Spleen (tissue), 7 donors: ENCODE measurements at regions not wholly inside any gene's neighbourhood (a gene's known extent, or its start where the extent isn't known, plus 50 kb on each side); places are given as distances from the start of the nearest gene placed in this dataset.

Experiments used
- CTCF ChIP-seq, 11 experiments: fragments of 200-600 bp in 7 of 11; fragments of 450-650 bp in 4 of 11; sonication (generic) in 4 of 11; IDR thresholded peaks in 8 of 11; conservative IDR thresholded peaks in 3 of 11; 1 replicate in 7 of 11; 2 replicates in 4 of 11; pipeline versions ENCODE4 v1.4.0 to v1.8.0; 2016 to 2021; ENCODE audit warnings: antibody characterized with exemption in 11 of 11, inconsistent platforms in 4 of 11, mild to moderate bottlenecking in 1 of 11
- POLR2A ChIP-seq, 3 donors: fragments of 450-650 bp; IDR thresholded peaks; one replicate each; pipeline ENCODE4 v1.5.1; 2017; ENCODE audit warnings: antibody characterized with exemption in 3 of 3, mild to moderate bottlenecking in 1 of 3
- POLR2AphosphoS5 ChIP-seq, 3 donors: sonication (generic); formaldehyde crosslinking; IDR thresholded peaks; one replicate each; pipeline ENCODE4 v1.5.1; 2017; ENCODE audit warnings: antibody characterized with exemption in 3 of 3
- donor health status: DM: no; HTN: no; CAD: no; lungs with moderate emphysema.
- donor health status: DM: no; HTN: no; CAD: no.
- donor health status: DM: no; HTN: no; CAD: no.

GRCh38 chr5:158278216-158278925 lies 419.4 kb upstream of the CLINT1 start:
- no peak for TF ChIP-seq CTCF (IDR thresholded peaks at IDR 0.05 in 8 of 11, conservative IDR thresholded peaks at IDR 0.05 in 3 of 11)
- no peak for TF ChIP-seq POLR2A (IDR thresholded peaks at IDR 0.05)
- TF ChIP-seq POLR2AphosphoS5 (IDR thresholded peaks at IDR 0.05): no peak
